AG10803 (cell line): ENCODE measurements at regions not wholly inside any gene's neighbourhood (a gene's known extent, or its start where the extent isn't known, plus 50 kb on each side); places are given as distances from the start of the nearest gene placed in this dataset.

ENCODE experiments used
- DNase-seq: peaks from one replicate; pipeline ENCODE4 v3.0.0; 2010; ENCODE audit warnings: low read depth
- H3K4me3 ChIP-seq: 2 replicates; pipeline ENCODE4 v1.5.1; 2011; ENCODE audit warnings: mild to moderate bottlenecking, low read length, control low read depth
- CTCF ChIP-seq: conservative IDR thresholded peaks from 2 replicates; pipeline ENCODE4 v1.5.1; 2011; ENCODE audit warnings: mild to moderate bottlenecking, low read length, control low read depth, inconsistent platforms

DNA sequence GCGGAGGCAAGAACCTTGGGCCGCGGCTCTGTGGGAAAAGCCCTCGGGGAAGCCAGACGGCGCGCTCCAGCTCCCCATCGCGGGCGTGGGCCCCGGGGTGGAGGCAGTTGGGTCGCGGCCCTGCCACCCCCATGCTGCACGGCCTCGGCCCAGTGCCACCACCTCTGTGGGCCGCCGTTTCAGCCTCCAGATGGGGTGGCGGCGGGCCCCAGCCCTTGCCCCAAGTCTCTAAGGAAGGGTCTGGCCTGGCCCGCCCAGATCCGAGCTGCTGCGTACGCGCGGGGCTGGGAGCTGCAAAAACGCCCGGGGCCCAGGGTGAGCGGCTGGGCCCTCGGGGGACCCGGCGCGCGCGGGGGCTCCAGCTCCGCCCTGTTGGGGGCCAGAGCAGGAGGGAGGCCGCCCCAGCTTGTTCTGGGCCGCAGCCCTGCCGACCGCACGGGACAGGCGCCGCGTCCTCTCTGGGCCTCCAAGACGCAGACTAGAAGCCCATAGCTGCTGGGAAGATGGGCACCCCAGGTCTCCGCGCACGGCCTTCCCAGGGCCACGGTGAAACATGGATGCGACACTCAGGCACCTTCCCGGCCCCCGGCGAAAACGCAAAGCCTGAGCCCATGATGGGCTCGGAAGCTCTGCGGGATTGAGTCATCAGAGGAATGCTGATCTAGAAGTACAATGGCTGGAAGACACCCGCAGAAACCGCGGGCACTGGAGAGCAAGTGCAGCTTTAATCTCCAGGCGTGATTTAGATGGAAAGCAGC is 110.1 kb downstream of the KCTD15 start:
- DNase-seq, result peak; percentile 5
- TF ChIP-seq CTCF, result no peak
- H3K4me3 ChIP-seq, result no peak overlapping the region

GRCh38 chr19:33910922-33911321 is 114.3 kb downstream of the KCTD15 start:
- no peak overlapping the region for H3K4me3 ChIP-seq
- TF ChIP-seq CTCF, result no peak
- no peak for DNase-seq

GRCh38 chr19:33914599-33914998 is 117.9 kb downstream of the KCTD15 start:
- H3K4me3 ChIP-seq, result no peak overlapping the region
- DNase-seq, result no peak
- no peak for TF ChIP-seq CTCF

DNA sequence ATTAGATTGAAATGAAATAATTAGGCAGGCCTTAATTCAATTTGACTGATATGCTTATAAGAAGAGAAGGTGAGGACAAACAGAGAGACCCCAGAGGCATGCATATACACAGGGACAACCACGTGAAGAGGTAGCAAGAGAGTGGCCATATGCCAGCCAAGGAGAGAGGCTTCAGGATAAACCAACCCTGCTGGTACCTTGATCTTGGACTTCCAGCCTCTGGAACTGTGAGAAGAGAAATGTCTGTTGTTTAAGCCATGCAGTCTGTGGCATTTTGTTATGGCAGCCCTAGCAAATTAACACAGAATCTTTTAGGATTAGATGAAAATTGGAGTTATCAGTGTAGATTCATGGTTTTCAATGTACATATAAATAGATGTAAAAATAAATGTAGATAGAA is 120.1 kb downstream of the KCTD15 start:
- TF ChIP-seq CTCF, result no peak
- no peak overlapping the region for H3K4me3 ChIP-seq
- DNase-seq, result no peak

- no peak for DNase-seq
- no peak overlapping the region for H3K4me3 ChIP-seq
- no peak for TF ChIP-seq CTCF
Observed at GRCh38 chr19:33919291-33919690, 122.6 kb downstream of the KCTD15 start.

GRCh38 chr19:33921165-33921564 is 124.5 kb downstream of the KCTD15 start:
- no peak for DNase-seq
- no peak overlapping the region for H3K4me3 ChIP-seq
- TF ChIP-seq CTCF, result no peak

DNA sequence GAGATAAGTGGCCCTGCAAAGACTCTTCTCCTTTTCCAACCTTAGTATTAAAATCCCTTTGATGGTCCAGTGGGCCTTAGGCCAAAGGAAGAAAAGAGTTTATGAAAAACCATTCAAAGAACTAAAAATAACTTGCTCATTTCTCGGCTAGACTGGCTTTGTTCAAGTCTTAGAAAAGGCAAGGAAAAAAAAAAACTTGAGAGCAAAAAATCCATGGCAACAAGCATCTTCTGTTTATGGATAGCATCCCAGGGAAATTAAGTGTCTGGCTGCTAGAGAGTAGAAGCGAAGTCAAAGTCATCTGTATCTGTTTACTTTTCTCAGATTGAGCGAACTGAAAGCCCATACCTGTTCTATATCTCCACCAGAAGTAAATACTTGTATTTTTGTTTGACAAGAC is 129.6 kb downstream of the KCTD15 start:
- no peak for TF ChIP-seq CTCF
- H3K4me3 ChIP-seq, result no peak overlapping the region
- no peak for DNase-seq
